ENCODE measurements at regions not wholly inside any gene's neighbourhood (a gene's known extent, or its start where the extent isn't known, plus 50 kb on each side); places are given as distances from the start of the nearest gene placed in this dataset.

DNA sequence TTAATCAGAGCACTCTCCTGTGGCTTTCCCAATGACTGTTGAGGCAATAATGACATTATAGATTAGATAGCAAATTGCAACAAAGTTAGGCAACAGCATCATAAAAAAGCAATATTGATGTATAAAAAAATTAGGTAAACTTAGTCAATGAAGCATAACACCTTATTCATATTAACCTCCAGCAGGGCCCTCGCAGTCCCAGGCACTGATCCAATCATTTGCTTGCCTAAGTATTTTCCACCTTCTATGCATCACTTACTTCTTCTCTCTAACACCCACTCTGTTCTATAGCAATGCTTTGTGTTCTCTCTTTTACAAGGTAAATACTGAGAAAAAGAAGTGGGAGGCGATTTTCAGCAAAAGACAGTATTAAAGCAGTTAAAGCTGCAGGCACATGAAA is 833.5 kb upstream of the ADGRL3 start:
- TF ChIP-seq POLR2A (IDR thresholded peaks at IDR 0.05): no peak
- TF ChIP-seq, protein P1, sequence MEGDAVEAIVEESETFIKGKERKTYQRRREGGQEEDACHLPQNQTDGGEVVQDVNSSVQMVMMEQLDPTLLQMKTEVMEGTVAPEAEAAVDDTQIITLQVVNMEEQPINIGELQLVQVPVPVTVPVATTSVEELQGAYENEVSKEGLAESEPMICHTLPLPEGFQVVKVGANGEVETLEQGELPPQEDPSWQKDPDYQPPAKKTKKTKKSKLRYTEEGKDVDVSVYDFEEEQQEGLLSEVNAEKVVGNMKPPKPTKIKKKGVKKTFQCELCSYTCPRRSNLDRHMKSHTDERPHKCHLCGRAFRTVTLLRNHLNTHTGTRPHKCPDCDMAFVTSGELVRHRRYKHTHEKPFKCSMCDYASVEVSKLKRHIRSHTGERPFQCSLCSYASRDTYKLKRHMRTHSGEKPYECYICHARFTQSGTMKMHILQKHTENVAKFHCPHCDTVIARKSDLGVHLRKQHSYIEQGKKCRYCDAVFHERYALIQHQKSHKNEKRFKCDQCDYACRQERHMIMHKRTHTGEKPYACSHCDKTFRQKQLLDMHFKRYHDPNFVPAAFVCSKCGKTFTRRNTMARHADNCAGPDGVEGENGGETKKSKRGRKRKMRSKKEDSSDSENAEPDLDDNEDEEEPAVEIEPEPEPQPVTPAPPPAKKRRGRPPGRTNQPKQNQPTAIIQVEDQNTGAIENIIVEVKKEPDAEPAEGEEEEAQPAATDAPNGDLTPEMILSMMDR (IDR thresholded peaks at IDR 0.05): no peak

Data from heart left ventricle (tissue), 13 donors.